ENCODE measurements at regions not wholly inside any gene's neighbourhood (a gene's known extent, or its start where the extent isn't known, plus 50 kb on each side); places are given as distances from the start of the nearest gene placed in this dataset.

- TF ChIP-seq ZNF548 (tag by site-specific recombination; IDR thresholded peaks at IDR 0.05) (no peak), ZNF184 (tag by site-specific recombination; IDR thresholded peaks at IDR 0.05) (no peak)
These were observed 209.7 kb downstream of the C11orf91 start for GRCh38 chr11:33490842-33491370.

Measured in HEK293 (cell line).